NAMALWA (cell line): ENCODE measurements at regions not wholly inside any gene's neighbourhood (a gene's known extent, or its start where the extent isn't known, plus 50 kb on each side); places are given as distances from the start of the nearest gene placed in this dataset.

ENCODE experiments used
- DNase-seq: peaks from one replicate; pipeline ENCODE4 v3.0.0-alpha.2; 2015; ENCODE audit warnings: low spot score

- DNase-seq: no peak
These were observed 737.4 kb downstream of the BRD1 start for GRCh38 chr22:49090061-49090852.

GRCh38 chr22:49088801-49089791 is 738.6 kb downstream of the BRD1 start:
- no peak for DNase-seq

DNA sequence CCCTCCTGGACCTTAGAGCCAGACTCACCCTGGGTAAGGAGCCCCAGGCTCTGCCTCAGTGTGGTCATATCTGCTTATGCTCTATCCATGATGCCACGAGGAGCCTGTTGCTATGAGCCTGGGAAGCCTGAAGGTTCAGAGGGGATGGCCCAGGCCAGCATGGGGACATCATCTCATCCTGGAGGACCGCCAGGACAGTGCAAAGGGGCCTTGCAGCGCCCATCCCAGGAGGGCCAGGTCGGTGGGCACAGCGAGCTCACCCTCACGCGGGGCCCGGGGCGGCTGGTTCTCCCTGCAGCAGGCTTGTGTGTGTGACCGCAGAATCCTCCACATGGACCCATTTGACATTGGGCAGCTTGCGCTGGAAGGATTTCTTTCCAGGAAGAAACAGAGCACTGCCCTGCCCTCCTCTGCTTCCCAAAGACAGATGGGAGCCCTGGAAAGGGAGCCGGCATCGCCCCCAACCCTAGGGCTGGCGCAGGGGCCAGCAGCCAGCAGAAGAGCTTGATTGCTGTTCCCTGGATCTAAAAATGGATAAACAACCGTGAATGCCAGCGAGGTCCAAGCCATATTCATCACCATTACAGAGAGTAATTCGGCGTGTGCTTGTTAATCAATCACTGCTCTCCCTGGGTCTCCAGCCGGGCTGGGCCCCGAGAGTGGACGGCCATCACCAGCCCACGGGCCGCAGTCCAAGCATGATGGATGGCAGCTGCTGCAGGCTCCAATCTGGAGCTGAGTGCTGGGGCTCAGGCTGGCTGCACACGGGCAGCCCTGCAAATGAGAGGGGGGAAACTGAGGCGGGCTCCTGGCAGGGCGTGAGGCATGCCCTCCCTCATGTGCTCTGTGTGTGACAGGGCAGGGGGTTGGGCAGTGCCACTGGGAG is 739.7 kb downstream of the BRD1 start:
- no peak for DNase-seq

GRCh38 chr22:49087198-49087597 is 740.5 kb downstream of the BRD1 start:
- DNase-seq: no peak

DNA sequence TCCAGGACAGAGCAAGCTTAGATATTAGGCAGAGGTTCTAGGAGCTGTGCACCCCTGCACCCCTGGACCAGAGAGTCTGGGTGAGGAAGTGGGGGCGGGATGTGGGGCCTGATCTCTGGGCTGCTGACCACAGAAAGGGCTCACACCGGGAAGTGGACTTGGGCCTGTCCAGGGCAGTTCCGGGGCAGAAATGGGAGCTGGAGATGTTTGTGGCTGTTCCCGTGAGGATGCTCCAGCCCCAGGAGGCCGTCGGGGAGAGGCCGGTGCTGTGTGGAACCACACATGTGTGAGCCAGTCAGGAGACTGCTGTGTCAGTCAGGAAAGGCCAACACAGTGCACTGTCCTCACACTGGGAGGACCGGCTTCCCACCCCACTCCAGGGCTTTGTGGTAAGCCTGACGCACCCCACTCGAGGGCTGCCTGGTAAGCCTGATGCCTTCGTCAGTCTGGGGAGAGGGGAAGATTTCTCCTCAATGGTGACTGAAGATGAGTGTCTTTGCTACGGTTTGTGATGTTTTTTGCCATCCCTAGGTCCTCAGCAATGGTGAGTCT is 741.0 kb downstream of the BRD1 start:
- no peak for DNase-seq

DNA sequence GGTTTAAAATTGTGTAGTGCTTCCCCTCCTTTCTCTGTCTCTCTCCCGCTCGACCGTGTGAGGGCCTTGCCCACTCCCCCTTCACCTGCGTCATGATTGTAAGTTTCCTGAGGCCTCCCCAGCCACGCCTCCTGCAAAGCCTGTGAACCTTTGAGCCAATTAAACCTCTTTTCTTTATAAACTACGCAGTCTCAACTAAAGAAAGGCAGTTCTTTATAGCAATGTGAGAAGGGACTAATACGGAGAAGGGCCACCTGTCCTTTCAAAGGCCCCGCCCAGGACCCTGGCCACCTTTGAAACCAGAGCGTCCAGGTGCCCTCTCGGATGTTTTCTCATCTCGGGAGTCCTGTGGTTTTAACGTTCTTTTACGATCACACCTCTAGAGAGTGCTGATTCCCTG is 741.5 kb downstream of the BRD1 start:
- no peak for DNase-seq

- DNase-seq: no peak
These were observed 743.5 kb downstream of the BRD1 start for GRCh38 chr22:49084206-49084605.

GRCh38 chr22:49083607-49084006 is 744.1 kb downstream of the BRD1 start:
- no peak for DNase-seq

DNA sequence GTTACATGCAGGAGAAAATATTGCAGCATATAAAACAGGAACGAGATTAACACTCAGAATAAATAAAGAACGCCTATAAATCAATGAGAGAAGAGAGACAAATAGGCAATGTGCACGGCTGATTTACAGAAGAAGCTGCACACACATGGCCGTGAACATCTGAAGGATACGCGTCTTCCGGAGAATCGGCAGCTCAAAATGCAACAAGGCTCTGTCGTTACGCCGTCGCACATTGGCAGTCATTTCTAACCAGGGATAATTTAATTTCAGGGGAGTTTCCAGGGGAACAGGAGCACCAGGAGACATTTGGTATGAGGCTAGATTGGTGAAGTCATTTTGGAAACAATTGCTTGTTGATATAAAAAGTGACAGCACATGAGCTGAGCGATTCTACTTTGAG is 745.2 kb downstream of the BRD1 start:
- DNase-seq: no peak

DNA sequence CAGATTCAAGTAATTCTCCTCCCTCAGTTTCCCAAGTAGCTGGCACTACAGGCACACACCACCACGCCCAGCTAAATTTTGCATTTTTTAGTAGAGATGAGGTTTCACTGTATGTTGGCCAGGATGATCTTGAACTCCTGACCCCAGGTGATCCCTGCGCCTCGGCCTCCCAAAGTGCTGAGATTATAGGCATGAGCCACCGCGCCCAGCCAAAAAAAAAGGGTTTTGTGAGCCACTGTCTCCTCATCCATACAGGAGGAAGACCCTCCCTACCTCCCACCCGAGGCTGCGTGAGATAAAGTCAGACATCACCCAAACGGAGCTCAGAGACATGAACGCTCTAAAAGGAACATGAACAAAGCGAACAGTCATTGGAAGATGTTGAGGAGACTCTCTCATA is 745.7 kb downstream of the BRD1 start:
- no peak for DNase-seq

DNA sequence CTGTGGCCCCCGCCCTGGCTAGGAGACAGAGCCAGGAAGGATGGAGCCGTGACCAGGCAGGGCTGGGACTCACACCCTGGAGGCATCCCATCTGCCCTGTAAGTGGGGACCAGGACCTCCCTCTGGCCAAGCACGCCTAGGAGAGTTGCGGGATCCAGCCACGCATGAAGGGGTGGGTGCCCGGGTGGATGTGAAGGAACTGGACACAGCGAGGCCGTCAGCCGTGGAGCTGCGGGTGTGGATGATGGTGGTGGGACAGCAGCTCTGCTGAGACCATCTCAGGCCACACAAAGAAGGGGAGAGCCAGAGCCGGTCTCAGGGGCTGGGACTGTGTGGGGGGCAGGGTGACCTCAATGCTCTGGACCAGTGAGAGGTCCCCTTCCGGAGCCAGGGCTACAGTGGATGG is 746.4 kb downstream of the BRD1 start:
- no peak for DNase-seq

- DNase-seq: no peak
These were observed 747.0 kb downstream of the BRD1 start for GRCh38 chr22:49080631-49081030.

- DNase-seq: no peak
These were observed 747.8 kb downstream of the BRD1 start for GRCh38 chr22:49079743-49080500.

GRCh38 chr22:49079027-49079725 is 748.5 kb downstream of the BRD1 start:
- DNase-seq: no peak

- DNase-seq: no peak
These were observed 749.5 kb downstream of the BRD1 start for GRCh38 chr22:49078076-49078710.

DNA sequence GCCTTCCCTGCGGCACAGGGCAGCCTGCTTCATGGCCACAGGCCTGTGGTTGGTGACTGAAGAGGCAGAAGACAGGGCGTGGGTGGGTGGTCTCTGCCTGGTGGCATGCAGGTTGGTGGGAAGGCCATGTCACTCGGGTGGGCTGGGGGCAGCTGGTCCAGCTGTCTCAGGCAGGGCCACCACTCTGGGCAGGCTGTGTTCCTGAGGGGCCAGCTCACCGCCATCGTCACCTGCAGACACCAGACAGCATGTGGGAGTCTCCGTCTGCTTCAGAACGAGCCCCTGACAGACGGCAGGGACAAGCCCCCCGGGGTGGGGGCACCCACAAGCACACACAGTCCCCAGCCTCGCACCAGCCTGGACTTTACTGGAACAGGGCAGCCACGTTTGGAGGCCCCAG is 750.1 kb downstream of the BRD1 start:
- no peak for DNase-seq

DNA sequence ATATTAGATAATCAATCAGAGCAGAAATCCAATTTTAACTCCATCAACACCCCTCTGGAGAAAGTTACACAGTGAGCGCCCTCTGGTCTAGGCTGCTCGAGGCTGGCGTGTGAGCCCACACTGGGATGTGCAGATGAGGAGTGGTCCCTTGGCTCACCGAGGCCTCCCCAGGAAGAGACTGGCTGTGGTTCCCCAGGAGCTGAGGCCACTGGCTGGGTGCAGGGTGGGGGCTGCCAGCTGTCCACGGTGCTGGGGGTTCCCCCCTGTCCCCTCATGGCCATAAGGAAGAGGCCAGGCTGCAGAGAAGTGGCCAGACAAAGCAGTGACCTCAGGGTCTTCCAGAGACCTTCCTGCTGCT is 750.7 kb downstream of the BRD1 start:
- no peak for DNase-seq

- DNase-seq: no peak
These were observed 751.2 kb downstream of the BRD1 start for GRCh38 chr22:49076300-49077035.

GRCh38 chr22:49075150-49075549 is 752.5 kb downstream of the BRD1 start:
- DNase-seq: no peak
